ENCODE measurements at regions not wholly inside any gene's neighbourhood (a gene's known extent, or its start where the extent isn't known, plus 50 kb on each side); places are given as distances from the start of the nearest gene placed in this dataset.
A peak's percentile ranks its signal among the peaks of the same experiment; 100 is the strongest.

- Histone ChIP-seq H4K5ac (ENCODE audit: insufficient read length, low read depth, low read length) (no peak overlapping the region), H4K8ac (ENCODE audit: extremely low read depth, insufficient read depth, low read length) (no peak overlapping the region), H2BK20ac (ENCODE audit: low read length) (no peak overlapping the region), H3K4ac (replicated peaks; ENCODE audit: insufficient read length, low read depth, low read length) (no peak overlapping the region), H3K9me3 (ENCODE audit: insufficient read depth in 2 of 2, low read depth in 1 of 2, low read length in 1 of 2) (no peaks in the 10 kb centered on the region), H2AK5ac (ENCODE audit: low read depth, low read length) (no peak overlapping the region), H2BK12ac (ENCODE audit: low read depth, low read length) (no peak overlapping the region), H3K27me3 (replicated peaks in 1 of 4; ENCODE audit: control insufficient read depth in 3 of 4, extremely low read depth in 1 of 4, insufficient read depth in 3 of 4, low read length in 3 of 4) (peaks cover 0 to 2% (median 0%) of the 10 kb centered on the region in 4 experiments; a peak in 1 of 7 replicates), H3K9ac (replicated peaks in 1 of 4; ENCODE audit: extremely low read depth in 1 of 4, low read depth in 3 of 4, low read length in 3 of 4) (no peak overlapping the region), H2BK120ac (replicated peaks; ENCODE audit: low read depth, low read length) (no peak overlapping the region), H3K79me1 (ENCODE audit: low read depth, low read length) (no peaks in the 10 kb centered on the region), H2BK15ac (ENCODE audit: low read length) (no peak overlapping the region), H3K4me1 (replicated peaks in 1 of 4; ENCODE audit: control insufficient read depth in 3 of 4, insufficient read depth in 4 of 4, low read length in 3 of 4) (peaks cover 0 to 19% (median 3%) of the 10 kb centered on the region in 4 experiments; a peak in 6 of 7 replicates), H2AFZ (ENCODE audit: low read length) (0 out of 2 replicates have a peak overlapping the region, but pooled peaks have one; percentile 18), H3K36me3 (ENCODE audit: control insufficient read depth in 2 of 4, insufficient read depth in 4 of 4, low read length in 3 of 4) (no peaks in the 10 kb centered on the region), H3K23me2 (ENCODE audit: low read depth, low read length) (no peaks in the 10 kb centered on the region; the same call in 1 of the 2 replicates), H2BK5ac (ENCODE audit: low read depth, low read length) (no peak overlapping the region), H3K4me3 (ENCODE audit: extremely low read depth in 1 of 4, insufficient read depth in 2 of 4, low read depth in 3 of 4, low read length in 4 of 4) (no peak overlapping the region), H3K56ac (replicated peaks; ENCODE audit: insufficient read length, low read depth, low read length) (no peak overlapping the region), H4K91ac (replicated peaks; ENCODE audit: insufficient read length, low read length) (no peak overlapping the region), H3K18ac (ENCODE audit: extremely low read depth, low read length) (no peak overlapping the region), H3K23ac (ENCODE audit: insufficient read length) (no peak overlapping the region), H3K14ac (ENCODE audit: insufficient read length) (no peak overlapping the region), H4K20me1 (replicated peaks in 1 of 2; ENCODE audit: control insufficient read depth in 1 of 2, insufficient read depth in 2 of 2, low read length in 2 of 2) (no peaks in the 10 kb centered on the region), H3K27ac (ENCODE audit: low read depth, low read length) (no peak overlapping the region), H3K4me2 (ENCODE audit: insufficient read depth in 1 of 2, low read depth in 2 of 2, low read length in 2 of 2) (no peak overlapping the region), H3K79me2 (ENCODE audit: control insufficient read depth in 1 of 2, insufficient read depth in 2 of 2, low read length in 2 of 2) (no peaks in the 10 kb centered on the region)
- DNase-seq (ENCODE audit: low read depth in 1 of 2, low spot score in 2 of 2): no peak
- POLR2A ChIA-PET (ENCODE audit: partially characterized antibody): interaction anchor here (0.8 kb wide), 1 partner anchor 10 kb away, joined by 3 read pairs; no protein-coding TSS in a partner anchor
- WGBS, 2 experiments (ENCODE audit: extremely low coverage in 1 of 2, insufficient coverage in 1 of 2, insufficient read length in 1 of 2, insufficient replicate concordance in 2 of 2, low coverage in 1 of 2, low lambda C conversion rate in 2 of 2, missing lambda C conversion rate in 1 of 2): 89% methylated on average over 5 of the region's 5 CpGs; no CpG with 5 or more reads in 1 of the 2 experiments
- no peak for TF ChIP-seq POU5F1 (IDR thresholded peaks at IDR 0.05; ENCODE audit: low read depth, low read length)
- TF ChIP-seq ATF3 (IDR thresholded peaks at IDR 0.05; ENCODE audit: insufficient read depth, low read depth, low read length): no peak
- CTCF ChIA-PET (ENCODE audit: partially characterized antibody): interaction anchor here (0.6 to 1.4 kb wide), 3 partner anchors 9 to 11 kb away, joined by 3 to 5 read pairs (median 4); no protein-coding TSS in a partner anchor
- FAIRE-seq: no peak
Observed at GRCh38 chr11:134647066-134647743, 235.2 kb upstream of the B3GAT1 start.
